ENCODE measurements at regions not wholly inside any gene's neighbourhood (a gene's known extent, or its start where the extent isn't known, plus 50 kb on each side); places are given as distances from the start of the nearest gene placed in this dataset.
A peak's percentile ranks its signal among the peaks of the same experiment; 100 is the strongest.

DNA sequence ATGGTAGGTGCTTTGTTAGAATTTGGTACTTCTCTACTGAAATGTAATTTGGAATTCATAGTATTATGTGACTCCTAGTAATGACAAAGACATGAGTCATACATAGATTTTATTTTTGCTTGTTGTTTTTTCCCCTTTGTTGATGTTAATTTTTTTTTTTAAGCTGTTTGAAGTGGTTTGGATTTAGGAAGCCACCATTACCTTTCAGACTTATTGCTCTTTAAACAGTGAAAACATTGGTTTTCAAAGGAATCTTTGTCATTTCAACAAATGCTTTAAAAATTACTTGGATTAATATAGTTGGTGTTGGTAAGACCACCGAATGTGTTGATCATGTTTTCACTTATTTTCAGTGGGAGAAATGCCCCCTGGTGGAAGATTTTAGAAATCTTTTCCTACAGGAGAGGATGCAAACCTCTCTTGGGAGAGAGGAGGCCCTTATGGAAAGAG is 170.1 kb upstream of the PITX1 start:
- peak; percentile 51 for DNase-seq (ENCODE audit: low spot score)

DNA sequence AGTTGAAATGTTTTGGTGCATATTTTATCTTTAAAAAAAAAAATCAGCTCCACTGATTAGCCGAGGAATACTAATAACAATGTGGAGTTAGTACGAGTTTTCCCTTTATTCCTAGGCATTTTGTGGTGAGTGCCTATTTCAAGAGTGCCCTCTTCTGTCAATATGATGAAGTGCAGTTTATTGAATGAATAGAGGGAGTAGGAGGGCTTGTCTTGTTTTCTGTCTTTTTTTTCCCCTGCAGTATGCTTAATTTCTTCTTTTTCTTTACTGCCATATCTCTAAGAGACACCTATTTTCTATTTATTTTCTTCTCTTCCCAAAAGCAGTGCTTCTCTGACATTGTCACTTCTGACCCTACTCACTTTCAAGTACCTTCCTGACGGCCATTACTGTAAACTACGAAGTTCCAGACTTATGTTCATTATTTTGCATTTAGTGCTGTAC is 169.6 kb upstream of the PITX1 start:
- DNase-seq (ENCODE audit: low spot score): peak; percentile 72

DNA sequence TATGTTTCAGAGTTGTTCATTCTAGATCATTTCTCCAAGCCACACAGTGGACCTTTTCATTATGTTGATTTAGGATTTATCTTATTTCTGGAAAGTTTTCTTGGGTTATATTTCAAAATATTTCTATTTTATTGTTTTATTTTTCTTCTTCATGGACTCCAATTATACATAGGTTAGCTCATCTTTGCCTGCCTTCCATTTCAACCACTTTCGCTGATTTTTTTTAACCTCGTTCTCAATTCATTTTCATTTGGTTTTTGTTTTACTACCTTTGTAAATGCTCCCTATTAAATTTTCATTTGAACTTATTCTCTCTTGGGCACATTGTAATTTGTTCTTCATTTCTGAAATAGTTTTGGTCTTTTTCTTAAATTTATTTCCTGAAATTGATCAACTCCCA is 169.0 kb upstream of the PITX1 start:
- no peak for DNase-seq (ENCODE audit: low spot score)

DNA sequence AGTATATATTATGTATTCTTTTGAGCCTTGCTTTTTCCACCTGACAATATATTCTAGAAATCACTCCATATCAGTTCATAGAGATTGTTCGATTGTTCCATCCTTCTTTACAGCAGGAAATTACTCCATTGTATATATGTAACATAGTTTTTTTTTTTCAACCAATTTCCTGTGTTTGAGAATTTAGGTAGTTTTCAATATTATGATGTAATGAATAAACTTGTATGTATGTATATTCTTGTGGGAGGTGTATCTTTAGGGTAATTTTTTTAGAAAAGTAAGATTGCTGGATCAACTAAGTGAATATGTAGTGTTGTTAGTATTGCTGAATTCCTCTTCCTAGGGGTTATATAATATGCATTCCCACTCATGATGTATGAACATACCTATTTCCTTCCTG is 165.9 kb upstream of the PITX1 start:
- DNase-seq (ENCODE audit: low spot score): no peak

DNA sequence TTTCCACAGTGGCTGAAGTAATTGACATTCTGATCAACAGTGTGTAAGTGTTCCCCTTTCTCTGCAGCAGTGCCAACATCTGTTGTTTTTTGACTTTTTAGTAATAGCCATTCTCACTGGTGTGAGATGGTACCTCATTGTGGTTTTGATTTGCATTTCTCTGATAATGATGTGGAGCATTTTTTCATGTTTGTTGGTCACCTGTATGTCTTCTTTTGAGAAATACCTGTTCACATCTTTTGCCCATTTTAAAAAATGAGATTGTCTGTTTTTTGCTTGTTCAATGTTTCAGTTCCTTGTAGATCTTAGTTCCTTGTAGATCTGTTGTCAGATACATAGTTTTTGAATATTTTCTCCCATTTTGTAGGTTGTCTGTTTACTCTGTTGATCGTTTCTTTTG is 162.5 kb upstream of the PITX1 start:
- DNase-seq (ENCODE audit: low spot score): no peak

DNA sequence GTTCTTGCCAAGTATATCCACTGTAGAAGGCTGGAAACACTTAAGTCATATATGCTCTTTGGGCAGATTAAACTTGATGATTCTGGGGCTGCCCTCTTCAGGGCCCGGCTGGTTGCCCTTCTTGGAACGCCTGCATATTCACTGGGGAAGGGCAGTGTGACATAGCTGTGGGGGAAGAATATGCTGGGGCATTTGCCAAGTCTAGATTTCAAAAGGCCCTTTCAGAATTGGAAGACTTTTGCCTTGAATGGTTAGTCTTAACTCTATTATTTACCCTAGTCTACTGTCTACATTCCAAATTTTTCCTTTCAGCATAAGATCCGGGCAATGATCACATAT is 161.2 kb upstream of the PITX1 start:
- no peak for DNase-seq (ENCODE audit: low spot score)

DNA sequence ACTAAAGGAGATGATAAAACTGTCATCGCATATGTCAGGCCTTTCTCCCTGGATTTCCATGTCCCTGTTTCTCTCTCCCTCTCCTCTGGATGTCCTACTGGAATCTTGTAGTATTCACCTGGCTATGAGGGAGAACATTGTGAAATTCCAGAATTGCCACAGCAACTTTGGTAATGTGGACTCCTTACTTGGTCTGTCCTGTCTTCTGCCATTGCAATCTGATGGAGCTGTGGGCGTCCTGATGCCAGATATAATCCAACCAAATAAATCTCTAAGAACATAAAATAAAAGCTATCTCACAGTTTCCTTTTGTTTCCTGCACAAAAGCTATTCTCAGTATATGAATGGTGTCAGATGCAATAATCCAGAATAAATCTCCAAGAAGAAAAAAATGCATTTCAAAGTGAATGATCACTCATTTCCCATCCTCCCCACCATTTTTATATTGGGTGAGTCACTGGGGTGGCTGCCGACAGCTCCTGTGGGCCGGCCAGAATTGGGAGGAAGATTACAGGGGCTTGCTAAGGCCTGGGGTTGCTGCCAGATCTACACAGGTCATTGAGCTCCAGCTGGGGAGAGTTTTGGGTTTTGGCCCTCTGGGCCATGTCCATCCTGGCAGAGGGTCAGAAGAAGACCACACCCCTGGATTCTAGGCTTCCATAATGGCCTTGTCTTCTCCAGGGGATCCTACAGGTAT is 160.7 kb upstream of the PITX1 start:
- DNase-seq (ENCODE audit: low spot score): no peak

DNA sequence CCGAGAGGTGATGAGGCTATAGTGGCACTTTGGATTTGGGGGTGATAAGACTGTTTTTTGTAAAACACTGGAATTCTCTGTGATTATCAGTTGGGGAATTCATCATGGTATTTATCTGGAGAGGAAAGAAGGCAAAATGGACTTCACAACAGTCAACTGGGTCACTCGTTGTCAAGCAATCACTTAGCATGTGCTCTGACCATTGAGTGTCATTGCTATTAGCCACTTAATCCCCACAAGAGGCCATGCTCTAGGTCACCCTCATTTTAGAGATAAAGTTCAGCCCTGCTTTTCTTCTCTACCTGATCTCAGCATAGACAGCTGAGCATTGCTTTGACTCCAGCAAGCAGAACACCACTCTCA is 160.1 kb upstream of the PITX1 start:
- no peak for DNase-seq (ENCODE audit: low spot score)

DNA sequence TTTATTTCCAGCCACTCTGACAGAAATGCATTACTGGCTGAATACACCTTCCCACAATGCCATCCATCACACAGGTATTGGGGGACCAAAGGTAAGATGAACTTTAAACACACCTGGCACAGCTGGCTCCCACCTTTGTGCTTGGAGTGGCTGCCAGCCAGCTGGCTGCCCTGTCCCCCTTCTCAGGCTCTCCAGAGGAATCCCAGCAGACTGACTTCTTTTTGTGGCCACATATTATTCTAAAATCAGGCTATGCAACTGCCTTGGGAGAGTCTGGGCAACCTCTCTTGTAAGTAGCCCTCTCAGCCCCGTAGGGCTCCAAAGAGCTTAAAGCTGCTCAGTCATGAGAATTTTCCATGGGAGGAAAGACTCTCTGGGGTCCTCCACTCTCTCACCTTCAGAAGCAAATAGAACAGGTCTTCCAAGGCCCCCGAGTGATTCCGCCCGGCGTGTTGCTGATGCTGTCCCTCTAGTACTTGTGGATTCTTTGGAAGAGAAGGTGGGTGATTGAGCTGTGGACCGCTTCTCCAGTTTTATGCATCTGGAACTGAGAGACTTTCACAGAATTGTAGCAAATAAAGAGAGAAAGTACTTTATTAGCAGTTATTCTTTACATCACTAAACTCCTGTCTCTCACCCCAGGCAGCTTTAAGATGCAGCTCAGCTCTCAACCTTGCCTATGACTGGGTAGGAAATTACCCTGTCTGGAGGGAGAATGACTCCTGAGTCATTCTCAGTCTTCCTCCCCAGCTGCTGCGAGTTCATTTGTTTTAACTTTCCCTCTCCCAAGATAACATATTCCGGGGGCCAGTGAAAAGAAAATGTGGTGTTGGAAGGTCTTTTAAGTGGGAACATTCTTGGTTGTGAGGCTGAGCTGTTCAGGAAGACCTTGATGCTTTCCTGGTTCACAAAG is 159.4 kb upstream of the PITX1 start:
- DNase-seq (ENCODE audit: low spot score): no peak

DNA sequence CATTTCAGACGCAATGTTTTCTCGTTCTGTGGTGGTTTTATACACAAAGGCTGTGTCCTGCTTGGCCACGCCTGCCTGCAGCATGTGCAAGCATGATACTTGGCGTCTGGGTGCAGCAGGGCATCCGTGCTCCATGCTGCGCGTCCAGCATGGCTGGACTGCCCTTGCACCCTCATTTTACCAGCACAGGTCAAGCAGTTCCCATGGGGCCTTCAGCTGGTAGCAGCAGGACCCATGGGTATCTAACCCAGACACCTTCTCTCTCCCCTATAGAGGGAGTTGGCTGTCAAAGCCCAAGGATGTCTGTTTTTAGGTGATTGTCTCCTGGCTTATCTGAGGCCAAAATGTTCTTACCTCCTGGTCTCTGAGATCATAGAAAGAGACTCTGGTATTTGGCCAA is 158.3 kb upstream of the PITX1 start:
- no peak for DNase-seq (ENCODE audit: low spot score)

DNA sequence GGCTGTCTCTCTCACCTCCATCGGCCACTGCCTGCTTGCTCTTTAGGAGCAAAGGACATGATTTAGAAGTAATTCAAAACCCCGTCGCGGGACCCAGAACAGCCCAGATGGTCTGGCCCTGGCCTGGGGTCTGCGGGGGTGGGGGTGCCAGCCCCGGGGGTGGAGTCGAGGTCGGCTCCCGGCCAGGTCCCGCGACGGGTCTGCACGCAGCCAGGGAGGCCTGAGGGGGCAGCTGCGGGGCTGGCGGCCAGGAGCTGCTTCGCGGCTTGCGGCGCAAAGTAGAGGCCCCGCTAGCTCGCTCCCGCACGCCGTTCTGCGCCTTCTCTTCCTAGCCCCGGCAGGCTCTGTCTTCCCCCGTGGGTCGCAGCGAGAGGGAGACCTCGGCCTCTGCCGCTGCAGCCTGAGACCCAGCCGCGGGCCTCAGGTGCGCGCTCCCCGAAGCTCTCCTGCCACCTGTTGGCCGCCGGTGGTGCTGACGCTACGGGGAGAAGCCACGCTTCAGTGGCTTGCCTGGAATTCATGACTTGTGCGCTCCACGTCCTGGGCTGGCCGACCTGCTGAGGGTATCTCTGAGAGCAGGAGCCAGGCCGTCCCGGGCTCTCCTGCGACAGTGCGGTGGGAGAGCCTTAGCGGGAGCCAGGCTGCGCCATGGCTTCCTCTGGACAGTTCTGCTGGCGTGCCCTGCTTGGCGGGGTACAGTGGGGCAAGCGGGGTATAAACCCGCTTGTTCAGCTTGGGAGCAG is 157.2 kb upstream of the PITX1 start:
- DNase-seq (ENCODE audit: low spot score): peak; percentile 77

DNA sequence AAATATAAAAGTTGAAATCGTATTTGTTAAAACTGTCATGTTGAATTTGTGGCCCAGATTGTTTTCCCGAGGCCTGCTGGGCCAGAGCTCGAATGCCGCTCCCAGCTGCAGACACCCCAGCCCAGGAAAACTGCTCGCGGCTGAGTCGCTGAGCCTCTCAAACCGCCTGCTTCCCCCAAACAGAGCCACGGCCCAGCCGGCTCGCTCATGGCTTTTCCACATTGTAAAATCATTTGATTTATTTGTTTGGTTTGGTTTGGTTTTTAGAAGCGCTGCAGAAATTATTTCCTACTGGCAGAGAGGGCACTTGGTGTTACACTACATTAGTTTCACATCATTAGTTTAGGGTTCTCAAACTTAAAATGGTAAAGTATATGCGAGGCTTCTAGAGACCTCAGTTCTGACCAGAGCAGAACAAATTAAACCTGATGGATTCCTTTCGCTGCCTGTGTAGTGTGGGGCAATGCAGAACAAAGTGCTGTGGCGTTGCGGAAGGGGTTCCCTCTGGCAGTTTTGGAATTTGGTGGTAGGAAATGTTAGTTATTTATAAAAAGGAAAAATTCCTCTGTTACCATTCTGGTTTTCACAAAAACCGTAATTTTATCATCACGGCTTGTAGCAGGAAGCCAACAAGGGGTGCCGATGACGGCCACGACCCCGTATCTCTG is 156.5 kb upstream of the PITX1 start:
- no peak for DNase-seq (ENCODE audit: low spot score)

DNA sequence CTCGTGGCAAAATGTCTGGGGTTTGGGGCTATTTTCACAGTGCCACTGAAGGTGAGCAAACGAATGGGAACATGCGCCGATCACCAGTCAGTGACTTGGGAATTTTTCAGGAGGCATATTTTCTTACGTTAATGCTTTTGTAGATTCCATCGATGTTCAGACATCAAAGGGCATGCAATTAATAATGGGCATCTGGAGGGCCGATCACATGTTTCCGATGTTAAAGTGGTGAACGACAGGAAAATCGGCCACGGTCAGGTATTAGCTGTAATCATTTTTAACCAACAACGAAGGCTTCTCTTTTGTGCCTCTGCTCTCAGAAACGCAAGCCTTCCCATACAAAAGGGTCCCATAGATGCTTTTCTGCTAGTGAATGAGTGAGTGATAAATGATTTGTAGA is 155.0 kb upstream of the PITX1 start:
- DNase-seq (ENCODE audit: low spot score): no peak

DNA sequence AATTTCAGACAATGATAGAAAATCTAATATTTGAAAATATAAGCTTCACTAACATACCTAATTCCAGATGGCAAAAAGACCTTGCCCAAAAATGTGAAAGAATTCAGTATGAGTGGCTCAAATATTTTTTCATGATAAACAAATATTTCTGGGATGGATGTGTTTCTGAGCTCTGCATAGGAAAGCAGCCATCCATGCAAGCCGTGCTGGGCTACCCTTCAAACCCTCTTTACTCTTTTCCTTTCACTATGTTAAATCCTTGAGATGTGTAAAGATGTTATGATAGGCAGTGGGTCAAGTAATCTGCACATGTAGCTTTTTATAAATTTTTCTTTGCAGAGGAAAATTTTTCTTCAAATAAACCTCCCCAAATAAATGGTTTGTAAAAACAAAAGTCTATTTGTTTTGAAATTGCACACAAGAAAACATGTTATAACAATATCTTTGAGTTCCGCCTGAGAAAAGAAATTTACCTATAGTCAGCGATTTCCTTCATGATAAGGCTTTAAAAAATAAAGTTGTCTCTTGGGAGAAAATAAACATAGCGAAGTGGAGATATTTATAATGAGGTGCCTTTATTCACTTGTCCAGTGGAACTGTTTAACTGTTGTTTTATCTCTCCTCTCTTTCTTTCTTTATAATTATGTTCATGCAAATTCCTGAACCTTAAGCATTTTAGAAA is 154.3 kb upstream of the PITX1 start:
- DNase-seq (ENCODE audit: low spot score): no peak

DNA sequence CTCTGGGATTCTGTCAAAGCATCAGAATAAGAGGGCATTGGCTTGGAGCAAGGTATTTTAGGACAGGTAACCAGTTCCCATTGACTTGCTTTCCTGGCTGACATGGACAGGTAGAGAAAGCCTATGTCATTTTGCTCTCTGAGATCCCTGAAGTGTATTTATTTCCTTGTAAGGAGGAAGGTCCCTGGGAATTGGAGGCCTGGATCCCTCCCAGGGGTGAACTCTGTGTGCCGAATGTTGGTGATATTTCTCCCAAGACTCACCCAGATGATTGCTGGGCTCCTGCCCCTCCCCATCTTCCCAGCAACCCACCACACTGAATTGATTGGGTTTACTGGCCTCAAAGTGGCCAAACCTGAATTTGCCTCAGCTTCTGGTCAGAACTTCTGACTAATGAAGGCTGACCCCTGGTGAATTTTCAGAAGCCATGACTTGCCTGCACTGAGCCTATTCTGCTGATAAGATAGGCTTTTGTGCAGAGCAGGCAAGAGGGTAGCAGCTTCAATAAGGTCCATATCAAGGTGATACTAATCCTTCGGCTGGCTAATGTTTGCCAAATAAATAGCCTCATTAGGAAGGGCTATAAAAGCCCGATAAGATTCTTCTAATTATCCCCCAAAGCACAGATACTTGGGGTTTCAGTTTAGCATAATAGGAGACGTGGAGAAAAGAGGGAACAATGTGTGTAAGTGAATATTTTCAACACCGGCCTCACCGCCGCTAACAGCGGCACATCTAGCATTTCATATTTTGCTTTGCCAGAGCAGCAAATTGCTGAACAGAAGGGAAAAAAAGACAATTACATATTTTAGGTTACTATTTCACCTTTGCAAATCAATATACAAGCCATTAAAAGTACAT is 152.9 kb upstream of the PITX1 start:
- no peak for DNase-seq (ENCODE audit: low spot score)

DNA sequence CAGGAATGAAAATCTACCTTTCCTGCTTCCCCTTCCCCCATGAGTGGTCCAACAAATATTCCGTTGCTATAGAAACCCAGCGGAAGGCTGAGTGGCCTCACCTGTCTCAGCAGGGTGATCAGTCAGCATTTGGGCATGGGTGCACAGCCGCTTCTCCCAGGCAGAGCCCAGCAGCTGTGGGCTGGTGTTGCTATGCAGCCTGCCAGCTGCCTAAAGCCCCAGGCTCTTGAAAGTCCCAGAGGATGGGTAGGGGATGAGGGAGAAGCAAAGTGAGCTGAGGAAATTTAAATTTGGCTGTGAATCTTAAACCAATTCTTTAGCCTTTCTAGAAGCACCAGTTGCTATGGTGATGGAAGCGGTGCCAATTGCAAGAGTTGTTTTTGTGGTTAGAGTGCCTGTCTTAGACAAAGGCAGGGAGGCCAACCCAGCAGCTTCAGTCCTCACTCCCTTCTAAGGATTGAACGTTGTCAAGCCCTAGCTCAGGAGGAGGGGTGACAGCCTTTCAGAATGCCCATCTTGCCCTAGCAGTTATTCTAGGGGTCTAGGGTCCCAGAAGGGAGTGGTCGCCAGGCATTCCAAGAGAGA is 151.5 kb upstream of the PITX1 start:
- no peak for DNase-seq (ENCODE audit: low spot score)

DNA sequence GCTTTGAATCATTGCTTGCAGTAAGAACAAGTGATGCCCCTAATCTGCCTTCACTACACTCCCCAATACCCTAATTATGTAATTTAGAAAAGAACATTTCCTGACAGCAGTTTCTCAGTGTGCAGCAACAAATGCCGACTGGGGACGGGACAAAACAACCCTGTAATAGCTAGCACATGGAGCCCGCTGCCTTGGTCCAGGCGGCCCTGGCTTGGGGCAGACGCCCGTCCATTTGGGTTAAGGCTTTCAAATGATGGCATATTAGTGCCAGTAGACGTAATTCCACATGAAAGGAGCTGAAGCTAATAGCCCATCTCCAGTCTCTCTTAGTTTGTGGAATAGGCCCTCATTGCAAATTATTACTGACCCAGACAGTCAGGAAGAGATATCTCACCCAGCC is 150.6 kb upstream of the PITX1 start:
- no peak for DNase-seq (ENCODE audit: low spot score)

DNA sequence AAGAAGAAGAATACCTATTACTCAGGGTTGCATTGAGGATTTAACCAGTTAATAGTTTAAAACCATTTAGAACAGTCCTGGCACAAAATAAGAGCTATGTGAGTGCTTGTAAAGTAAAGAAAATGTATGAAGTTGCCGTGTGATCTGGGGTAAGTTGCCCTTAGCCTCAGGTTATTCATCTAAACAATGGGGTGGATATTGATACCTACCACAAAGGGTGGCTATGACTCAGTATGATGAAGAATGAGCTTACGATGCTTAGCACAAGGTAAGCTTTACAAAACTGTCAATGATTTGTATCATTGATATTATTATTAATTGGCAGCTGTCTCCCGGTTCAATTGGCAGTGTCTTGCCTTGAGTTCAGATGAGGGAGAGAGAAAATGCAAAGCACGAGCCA is 149.4 kb upstream of the PITX1 start:
- DNase-seq (ENCODE audit: low spot score): no peak

DNA sequence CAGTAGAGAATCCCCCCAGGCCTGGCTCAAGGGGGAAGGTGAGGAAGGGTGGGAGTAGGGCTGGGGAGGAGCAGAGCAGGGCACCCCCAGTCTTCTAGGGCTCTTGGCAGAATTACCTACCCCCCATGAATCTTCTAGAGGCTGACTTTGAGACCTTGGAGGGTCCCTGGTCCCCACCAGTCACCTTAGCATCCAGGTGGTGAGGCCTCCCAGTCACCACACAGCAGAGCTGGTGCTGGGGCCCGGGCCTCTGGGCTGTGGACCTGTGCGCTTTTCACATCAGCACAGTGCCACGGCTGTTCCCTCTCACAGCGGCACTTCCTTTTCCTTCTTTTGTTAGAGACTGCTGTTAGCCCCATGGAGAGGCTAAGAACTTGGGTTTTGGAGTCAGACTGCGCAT is 148.6 kb upstream of the PITX1 start:
- no peak for DNase-seq (ENCODE audit: low spot score)

DNA sequence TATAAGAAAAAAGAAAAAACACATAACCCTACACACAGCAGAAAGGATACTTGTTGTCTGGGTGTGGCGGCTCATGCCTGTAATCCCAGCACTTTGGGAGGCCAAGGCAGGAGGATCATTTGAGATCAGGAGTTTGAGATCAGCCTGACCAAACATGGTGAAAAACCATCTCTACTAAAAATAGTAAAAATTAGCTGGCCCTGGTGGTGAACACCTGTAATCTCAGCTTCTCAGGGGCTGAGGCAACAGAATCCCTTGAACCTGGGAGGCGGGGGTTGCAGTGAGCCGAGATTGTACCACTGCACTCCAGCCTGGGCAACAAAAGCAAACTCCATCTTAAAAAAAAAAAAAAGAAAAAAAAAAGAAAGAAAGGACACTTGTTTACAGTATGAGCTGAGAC is 147.6 kb upstream of the PITX1 start:
- DNase-seq (ENCODE audit: low spot score): no peak
